GM19025 (cell line): ENCODE measurements at regions not wholly inside any gene's neighbourhood (a gene's known extent, or its start where the extent isn't known, plus 50 kb on each side); places are given as distances from the start of the nearest gene placed in this dataset.

Source experiments
- ATAC-seq: cut with Tn5 transposase; IDR thresholded peaks from one replicate; pipeline ENCODE4 v1.9.1; 2021; ENCODE audit warnings: mild to moderate bottlenecking, low read depth, moderate library complexity; ENCODE audit not compliant: unreplicated experiment

- no peak for ATAC-seq
Observed at GRCh38 chr10:107490389-107490788, 325.9 kb upstream of the SORCS1 start.

GRCh38 chr10:107487284-107487683 lies 322.8 kb upstream of the SORCS1 start:
- ATAC-seq = no peak

GRCh38 chr10:107485019-107485418 lies 320.5 kb upstream of the SORCS1 start:
- no peak for ATAC-seq

DNA sequence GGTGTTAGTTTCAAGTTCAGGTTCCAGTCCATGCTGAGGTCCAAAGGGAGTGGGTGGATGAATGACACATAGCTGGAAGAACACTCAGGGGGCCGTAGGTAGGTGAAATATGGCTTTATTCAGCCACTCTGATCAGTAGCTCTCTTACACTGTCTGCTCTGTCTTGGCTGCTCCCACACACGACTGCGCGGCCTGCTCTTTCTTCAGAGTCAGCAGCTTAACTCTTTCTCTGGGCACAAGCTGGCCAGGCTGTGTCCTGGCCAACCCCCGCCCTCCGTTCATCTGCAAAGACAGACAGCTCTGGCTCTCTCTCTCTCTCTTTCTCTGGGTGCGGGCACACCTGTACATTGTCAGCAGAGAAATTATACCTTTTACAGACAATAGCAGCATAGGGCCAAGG lies 317.4 kb upstream of the SORCS1 start:
- ATAC-seq = no peak

- no peak for ATAC-seq
Observed at GRCh38 chr10:107481224-107481623, 316.7 kb upstream of the SORCS1 start.

DNA sequence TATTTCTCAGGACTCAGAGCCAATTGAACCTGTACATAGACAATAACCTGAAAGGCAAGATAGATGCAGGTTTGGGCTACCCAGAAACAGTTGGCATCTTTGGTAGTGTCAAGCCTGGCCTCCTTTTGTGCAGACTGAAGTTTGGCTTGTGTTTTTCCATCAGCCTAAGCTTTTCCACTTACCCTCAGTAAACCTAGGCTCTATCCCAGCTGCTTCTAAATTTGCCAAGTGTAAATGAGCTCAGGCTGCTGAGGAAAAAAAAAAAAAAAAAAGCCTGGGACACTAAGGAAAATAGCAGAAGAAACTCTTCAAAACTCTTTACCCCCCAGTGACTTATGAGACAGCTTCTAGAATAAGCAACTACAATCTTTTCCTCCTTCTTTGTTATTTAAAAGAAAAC lies 316.3 kb upstream of the SORCS1 start:
- ATAC-seq = no peak

DNA sequence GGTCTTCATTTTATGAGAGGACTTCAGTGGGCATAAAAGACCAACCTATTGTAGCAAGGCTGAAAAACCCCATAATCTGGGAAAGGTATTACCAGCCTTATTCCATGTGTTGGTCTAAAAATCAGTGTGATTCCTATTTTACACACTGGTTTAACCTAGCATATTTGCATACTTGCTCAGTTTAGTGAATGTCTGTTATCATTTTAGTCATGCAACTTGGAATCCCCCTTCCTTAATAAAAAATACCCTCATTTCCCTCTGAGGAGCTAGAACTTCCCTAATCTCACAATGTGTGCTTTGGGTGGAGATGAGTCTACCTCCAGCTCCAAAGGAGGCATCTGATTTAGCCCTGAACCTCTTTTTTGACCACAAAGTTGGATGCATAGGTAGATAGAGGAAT lies 312.8 kb upstream of the SORCS1 start:
- ATAC-seq = peak; percentile 75

GRCh38 chr10:107476408-107476807 lies 311.9 kb upstream of the SORCS1 start:
- no peak for ATAC-seq

DNA sequence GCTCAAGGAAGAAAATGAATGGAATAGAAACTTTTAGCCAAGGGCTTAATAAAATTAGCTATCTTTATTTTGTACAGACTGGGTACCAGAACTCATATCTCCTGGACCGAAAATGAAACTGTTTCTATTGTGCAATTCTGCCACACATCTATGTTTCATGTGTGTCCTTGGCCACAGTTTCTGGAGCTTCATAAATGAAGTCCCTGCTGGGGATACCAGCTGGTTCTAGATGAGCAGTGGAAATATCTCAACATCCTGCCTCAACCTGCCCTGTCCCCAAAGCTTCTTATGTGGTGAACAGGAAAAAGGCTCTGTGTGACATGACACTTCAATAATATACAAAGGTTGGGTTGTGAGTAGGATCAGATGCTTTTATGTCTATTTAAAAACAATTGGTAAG lies 310.1 kb upstream of the SORCS1 start:
- peak; percentile 34 for ATAC-seq

GRCh38 chr10:107473225-107473624 lies 308.7 kb upstream of the SORCS1 start:
- ATAC-seq = no peak

GRCh38 chr10:107471911-107472310 lies 307.4 kb upstream of the SORCS1 start:
- ATAC-seq = no peak

DNA sequence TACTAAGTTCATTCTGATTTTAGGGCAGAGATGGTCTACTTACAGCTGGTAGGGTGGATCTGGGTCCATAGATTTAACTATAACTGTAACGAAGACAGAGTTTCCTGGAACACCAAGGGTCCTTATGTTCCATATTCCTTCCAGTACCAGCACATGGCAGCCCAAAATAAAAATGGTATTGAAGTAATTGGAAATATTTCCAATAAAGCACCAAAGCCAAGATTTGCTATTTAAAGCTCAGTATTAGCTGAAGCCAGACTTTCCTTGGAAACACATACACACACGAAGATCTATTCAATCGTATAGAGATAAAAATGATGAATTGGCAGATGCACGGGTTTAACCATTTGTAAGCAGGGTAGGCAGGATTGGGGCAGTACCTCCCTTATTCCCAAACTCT lies 289.1 kb upstream of the SORCS1 start:
- no peak for ATAC-seq

GRCh38 chr10:107451047-107451446 lies 286.5 kb upstream of the SORCS1 start:
- ATAC-seq = no peak

DNA sequence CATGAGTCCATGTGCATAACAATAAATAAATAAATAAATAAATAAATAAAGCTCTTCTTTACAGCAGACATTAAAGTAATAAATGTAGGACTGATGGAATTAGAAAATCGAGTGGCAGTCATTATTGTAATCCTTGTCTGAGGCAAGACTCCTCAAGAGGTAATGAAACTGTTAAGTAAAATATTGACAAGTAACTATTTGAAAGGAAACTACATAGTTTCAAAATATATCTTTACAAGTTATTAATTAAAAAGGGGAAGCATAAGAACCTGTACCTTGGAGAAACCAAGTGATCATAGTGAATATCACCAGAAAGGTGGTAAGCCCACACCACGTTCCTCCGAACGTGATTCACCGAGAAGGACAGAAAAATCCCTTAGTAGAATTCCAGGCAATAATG lies 285.6 kb upstream of the SORCS1 start:
- ATAC-seq = peak; percentile 46

GRCh38 chr10:107444443-107444842 lies 279.9 kb upstream of the SORCS1 start:
- no peak for ATAC-seq

DNA sequence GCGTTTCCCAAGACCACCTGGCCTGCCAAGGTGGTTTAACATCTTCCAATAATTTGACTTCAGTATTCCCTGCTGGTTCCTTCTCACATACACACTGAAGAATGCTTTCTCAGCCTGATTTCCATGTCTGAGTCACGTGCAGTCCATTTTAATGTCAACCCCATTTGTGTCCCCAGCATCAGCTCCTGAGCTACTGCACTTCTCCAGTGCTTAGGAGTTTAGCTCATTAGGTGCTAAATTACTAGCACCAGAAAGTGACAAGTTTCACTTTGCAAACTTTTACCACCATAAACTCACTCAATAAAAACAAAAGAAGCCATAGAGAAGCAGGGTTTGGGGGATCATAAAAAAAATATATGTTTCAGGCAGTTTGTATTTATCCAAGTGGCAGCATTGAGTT lies 279.3 kb upstream of the SORCS1 start:
- ATAC-seq = no peak

DNA sequence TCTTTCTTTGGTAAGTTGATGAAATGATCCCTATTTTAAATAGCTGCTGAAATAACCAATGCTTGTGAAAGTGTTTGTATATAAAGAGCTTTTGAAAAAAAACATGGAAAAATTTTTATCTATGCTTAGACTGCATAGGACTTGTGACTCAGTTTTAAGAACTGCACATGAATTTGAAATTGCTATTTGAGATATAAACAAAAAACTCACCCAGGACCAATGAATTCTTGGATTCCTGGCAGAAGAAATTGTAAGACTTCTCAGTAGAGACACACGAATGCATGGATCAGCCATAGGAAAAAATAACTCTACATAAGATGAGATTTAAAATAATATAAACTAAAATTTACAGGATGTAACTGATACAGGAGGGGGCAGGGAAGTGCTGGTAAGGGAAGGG lies 278.8 kb upstream of the SORCS1 start:
- no peak for ATAC-seq

GRCh38 chr10:107442035-107442505 lies 277.6 kb upstream of the SORCS1 start:
- peak; percentile 94 for ATAC-seq

DNA sequence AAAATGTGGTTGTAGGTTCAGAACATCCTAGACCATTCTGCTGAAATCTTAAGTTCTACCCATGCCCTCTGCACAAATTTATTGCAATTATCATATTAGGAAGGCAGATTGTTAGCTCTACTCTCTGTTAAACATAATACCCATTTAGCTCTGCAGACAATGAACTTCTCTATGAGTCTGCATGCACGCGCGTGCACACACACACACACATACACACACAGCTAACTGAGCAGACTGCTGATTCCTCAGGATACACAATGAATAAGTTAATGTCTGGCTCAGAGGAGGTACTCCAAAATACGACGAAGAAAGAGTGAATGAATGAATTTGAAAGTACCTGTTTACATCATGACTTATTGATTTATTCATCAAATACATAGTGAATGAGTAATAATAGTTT lies 276.2 kb upstream of the SORCS1 start:
- ATAC-seq = no peak

GRCh38 chr10:107437921-107438320 lies 273.4 kb upstream of the SORCS1 start:
- no peak for ATAC-seq

GRCh38 chr10:107436568-107436967 lies 272.1 kb upstream of the SORCS1 start:
- ATAC-seq = no peak

- no peak for ATAC-seq
Observed at GRCh38 chr10:107434854-107435253, 270.3 kb upstream of the SORCS1 start.

DNA sequence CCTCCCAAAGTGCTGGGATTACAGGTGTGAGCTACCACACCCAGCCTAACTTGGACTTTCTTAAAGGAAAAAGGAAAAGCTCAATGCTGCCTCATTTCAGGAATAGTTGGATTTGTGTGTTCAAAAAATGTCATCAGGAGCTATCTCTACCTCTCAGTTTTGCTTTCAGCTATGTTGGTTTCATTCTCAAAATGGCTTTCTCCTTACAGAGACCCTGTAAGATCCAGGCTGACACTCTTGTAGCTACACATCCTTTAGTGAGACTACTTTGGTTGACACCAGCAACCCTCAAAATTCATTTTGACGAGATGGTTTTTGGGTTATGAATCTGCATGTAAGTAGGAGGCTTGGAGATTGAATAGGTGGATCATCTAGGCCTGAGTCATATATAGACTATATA lies 269.7 kb upstream of the SORCS1 start:
- no peak for ATAC-seq
